ENCODE measurements at regions not wholly inside any gene's neighbourhood (a gene's known extent, or its start where the extent isn't known, plus 50 kb on each side); places are given as distances from the start of the nearest gene placed in this dataset.

DNA sequence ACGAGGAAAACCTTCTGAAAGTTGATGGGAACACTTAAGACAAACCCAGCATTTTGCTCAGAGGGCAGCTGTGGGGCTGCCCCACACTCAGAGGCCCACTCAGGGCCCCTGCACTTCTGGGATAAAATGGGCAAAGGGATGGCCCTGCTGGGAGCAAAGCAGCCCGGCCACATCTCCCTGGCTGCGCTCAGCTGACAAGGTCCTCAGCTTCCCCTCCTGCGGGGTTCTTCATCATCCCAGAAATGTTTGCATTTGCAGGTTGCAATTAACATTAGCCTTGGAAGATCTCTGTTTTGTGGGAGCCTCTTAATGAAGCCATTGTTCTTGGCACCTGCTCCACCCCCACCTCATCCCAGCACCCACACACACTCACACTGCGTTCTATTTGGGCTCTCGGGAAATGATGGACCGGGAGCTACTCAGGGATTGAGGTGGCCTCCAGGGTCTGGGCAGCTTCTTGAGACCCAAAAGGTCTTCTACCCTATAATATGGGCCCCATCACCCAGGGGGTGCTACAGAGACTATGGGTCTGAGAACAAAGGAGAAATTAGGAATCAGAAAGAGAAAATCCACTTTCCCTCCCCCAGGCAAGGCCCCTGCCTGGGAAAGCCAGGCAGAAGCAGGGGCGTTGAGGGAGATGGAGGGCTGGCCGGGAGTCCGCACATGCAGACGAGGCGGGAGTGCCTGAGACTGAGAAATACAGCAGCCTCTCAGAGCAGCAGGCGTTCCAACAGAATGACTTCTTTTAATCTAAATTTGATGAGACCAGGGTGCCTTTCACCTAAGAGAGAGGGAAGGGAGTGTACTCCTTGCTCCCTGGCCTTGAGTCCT is 53.7 kb upstream of the RPL38 start:
- no peak for ATAC-seq
- Mint-ChIP-seq H3K27ac (no peak overlapping the region), H3K4me3 (no peak overlapping the region), H3K27me3 (peaks cover 35% of the 10 kb centered on the region), H3K9me3 (peaks cover 0 to 7% of the 10 kb centered on the region in 2 donors), H3K4me1 (no peaks in the 10 kb centered on the region)
- DNase-seq = no peak

DNA sequence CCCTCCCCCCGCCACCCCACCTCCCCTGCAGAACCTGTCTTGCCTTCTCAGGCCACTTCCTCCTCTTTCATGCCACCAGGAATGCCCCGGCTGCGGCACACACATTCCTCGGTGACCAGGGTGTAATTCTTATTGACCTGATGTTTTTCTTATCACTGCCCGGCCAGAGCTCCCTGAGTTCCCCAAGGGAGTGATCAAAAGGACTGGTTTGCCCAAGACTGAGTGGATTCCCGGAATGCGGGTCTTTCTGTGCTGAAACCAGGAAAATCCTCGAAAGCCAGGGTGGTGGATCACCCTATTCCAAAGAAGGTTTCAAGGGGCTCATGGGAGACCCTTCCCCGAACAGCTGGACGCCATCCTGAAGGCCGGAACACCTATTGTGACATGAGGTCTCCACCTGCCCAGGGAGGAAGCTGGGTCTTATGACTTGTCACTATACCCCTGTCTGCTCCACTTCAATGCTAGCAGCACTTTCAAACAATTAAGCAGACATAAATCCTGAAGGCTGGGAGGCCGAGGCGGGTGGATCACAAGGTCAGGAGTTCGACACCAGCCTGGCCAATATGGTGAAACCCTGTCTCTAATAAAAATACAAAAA is 53.0 kb upstream of the RPL38 start:
- no peak overlapping the region for H3K27ac Mint-ChIP-seq
- DNase-seq (no peak), ATAC-seq (no peak)
- peaks cover 43% of the 10 kb centered on the region for H3K27me3 Mint-ChIP-seq
- H3K4me3 Mint-ChIP-seq = no peak overlapping the region
- H3K9me3 Mint-ChIP-seq = peaks cover 0 to 3% of the 10 kb centered on the region in 2 donors
- no peaks in the 10 kb centered on the region for H3K4me1 Mint-ChIP-seq

DNA sequence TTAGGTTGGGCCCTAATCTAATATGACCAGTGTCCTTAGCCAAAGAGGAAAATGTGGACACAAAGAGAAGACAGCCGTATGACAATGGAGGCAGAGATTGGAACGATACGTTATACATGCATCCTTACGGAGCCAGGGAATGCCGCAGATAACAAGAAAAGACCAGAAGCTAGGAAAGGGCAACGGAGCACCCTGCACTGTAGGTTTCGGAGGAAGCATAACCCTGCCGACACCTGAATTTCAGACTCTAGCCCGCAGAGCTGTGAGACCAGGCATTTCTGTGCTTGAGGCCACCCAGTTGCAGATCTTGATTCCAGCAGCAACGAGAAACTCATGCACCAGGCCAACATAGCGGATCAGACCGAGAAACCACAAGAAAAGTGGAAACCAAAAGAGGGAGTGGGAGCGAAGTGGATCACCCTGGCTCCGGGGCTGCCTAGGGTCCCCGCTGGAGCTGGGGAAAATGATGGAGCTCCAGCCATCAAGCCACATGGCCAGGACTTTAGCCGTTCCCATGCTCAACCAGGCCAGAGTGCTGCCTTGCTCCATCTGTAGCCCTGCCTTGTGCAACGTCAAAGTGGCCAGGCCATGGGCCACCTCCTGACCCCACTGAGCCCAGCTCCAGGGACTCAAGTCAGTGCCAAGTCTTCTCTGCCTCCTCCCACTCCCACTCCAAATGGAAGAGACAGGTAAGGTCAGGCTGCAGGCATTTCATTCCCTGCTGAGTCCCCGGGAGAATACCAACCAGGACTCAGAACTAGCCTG is 51.7 kb upstream of the RPL38 start:
- DNase-seq (no peak), ATAC-seq (no peak)
- Mint-ChIP-seq H3K27ac (no peak overlapping the region), H3K4me1 (no peaks in the 10 kb centered on the region), H3K4me3 (no peak overlapping the region), H3K27me3 (peaks cover 47% of the 10 kb centered on the region), H3K9me3 (no peaks in the 10 kb centered on the region)

DNA sequence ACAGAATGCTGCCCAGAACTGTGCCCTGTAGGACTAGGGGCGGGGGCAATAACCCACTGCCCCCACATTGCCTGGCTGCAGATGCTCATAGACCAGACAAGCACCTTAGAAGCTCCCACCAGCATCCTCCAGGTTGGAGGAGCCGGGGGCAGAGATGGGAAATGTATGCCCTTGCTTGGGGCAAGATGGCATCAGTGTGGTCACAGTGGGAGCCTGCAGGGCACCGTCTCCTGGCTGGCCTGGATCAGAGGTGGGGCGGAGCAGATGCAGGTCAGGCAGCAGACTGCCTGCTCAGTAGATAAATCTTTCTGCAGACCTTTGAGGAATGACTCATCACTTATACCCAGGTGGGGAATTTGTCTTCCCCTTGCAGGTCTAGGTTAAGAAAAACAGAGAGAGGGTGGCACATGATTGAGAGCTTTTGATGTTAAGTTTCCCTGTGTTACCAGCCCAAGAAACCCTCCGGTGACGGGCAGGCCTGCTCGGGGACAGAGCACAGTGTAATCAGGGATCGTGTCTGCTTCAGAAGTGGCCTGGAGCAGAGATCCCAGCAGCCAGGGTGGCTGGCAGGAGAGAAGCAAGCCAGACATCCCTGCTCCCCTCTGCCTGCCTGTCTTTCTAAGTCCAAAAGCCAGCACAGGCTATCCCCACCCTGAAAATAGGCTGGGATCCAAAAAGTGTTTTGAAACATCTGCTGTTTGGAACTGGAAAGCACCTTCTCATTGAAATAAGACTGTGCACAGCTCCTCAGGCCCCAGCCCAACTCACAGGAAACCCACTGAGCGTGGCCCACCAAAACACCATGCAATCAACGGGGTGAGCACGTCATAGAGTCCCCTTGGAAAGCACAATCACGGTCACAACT is 50.7 kb upstream of the RPL38 start:
- Mint-ChIP-seq H3K27me3 (peaks cover 56% of the 10 kb centered on the region), H3K27ac (no peak overlapping the region), H3K4me1 (no peaks in the 10 kb centered on the region), H3K4me3 (no peak overlapping the region), H3K9me3 (no peaks in the 10 kb centered on the region)
- DNase-seq (no peak), ATAC-seq (no peak)

- Mint-ChIP-seq H3K4me1 (no peaks in the 10 kb centered on the region), H3K9me3 (no peaks in the 10 kb centered on the region), H3K27ac (no peak overlapping the region), H3K4me3 (no peak overlapping the region), H3K27me3 (peaks cover 58% of the 10 kb centered on the region)
- DNase-seq (no peak), ATAC-seq (no peak)
These were observed 50.0 kb upstream of the RPL38 start for GRCh38 chr17:74153456-74153810.
